Chondrocyte (in vitro differentiated cells): ENCODE measurements at regions not wholly inside any gene's neighbourhood (a gene's known extent, or its start where the extent isn't known, plus 50 kb on each side); places are given as distances from the start of the nearest gene placed in this dataset.
A peak's percentile ranks its signal among the peaks of the same experiment; 100 is the strongest.

Source experiments
- DNase-seq: peaks from one replicate; pipeline ENCODE4 v3.0.0; 2021; ENCODE audit warnings: mixed read lengths, low spot score
- H3K27ac Mint-ChIP-seq: one replicate; pipeline ENCODE4 v1.8.0; 2021; ENCODE audit warnings: mild to moderate bottlenecking, moderate library complexity, mixed read lengths; ENCODE audit not compliant: unreplicated experiment
- H3K27me3 Mint-ChIP-seq: 2 replicates; pipeline ENCODE4 v1.8.0; 2021; ENCODE audit warnings: low read depth, mixed read lengths
- H3K36me3 Mint-ChIP-seq: 2 replicates; pipeline ENCODE4 v1.8.0; 2021; ENCODE audit warnings: low read depth, mixed read lengths
- H3K4me1 Mint-ChIP-seq: 2 replicates; pipeline ENCODE4 v1.8.0; 2021; ENCODE audit warnings: low read depth, mild to moderate bottlenecking, mixed read lengths
- H3K4me3 Mint-ChIP-seq: one replicate; pipeline ENCODE4 v1.8.0; 2021; ENCODE audit warnings: mild to moderate bottlenecking, moderate library complexity, mixed read lengths; ENCODE audit not compliant: unreplicated experiment
- H3K9me3 Mint-ChIP-seq: 2 replicates; pipeline ENCODE4 v1.8.0; 2021; ENCODE audit warnings: low read depth, mixed read lengths
- TF ChIP-seq, protein P1 (sequence below): fragments of 200-600 bp; sonication (generic); IDR thresholded peaks from 2 replicates; pipeline ENCODE4 v1.5.0; 2021; ENCODE audit warnings: antibody characterized with exemption, mild to moderate bottlenecking, moderate library complexity

DNA sequence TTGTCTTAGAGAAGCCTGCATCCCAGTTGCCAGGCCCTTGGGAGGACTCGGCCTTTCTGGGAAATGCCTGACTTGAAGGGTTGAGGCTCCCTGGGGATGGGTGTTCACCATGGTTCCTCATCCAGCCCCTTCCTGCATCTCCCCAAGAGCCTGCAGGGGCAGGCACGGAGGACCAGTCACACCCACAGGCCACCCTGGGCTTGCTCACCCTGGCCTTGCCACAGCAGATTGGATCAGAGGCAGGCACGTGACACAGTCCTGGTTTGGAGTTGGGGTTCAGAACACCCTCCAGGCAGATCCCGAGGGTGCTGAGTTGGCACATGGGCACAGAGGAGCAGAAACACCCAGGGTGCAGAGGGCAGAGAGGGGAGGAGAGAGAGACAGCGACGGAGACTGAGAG is 286.1 kb downstream of the PBX3 start:
- Mint-ChIP-seq H3K4me3 (no peak overlapping the region), H3K27me3 (peaks cover 15% of the 10 kb centered on the region), H3K27ac (no peak overlapping the region), H3K9me3 (no peaks in the 10 kb centered on the region), H3K36me3 (no peaks in the 10 kb centered on the region), H3K4me1 (no peaks in the 10 kb centered on the region)
- TF ChIP-seq, protein P1, sequence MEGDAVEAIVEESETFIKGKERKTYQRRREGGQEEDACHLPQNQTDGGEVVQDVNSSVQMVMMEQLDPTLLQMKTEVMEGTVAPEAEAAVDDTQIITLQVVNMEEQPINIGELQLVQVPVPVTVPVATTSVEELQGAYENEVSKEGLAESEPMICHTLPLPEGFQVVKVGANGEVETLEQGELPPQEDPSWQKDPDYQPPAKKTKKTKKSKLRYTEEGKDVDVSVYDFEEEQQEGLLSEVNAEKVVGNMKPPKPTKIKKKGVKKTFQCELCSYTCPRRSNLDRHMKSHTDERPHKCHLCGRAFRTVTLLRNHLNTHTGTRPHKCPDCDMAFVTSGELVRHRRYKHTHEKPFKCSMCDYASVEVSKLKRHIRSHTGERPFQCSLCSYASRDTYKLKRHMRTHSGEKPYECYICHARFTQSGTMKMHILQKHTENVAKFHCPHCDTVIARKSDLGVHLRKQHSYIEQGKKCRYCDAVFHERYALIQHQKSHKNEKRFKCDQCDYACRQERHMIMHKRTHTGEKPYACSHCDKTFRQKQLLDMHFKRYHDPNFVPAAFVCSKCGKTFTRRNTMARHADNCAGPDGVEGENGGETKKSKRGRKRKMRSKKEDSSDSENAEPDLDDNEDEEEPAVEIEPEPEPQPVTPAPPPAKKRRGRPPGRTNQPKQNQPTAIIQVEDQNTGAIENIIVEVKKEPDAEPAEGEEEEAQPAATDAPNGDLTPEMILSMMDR = no peak
- peak; percentile 63 for DNase-seq

DNA sequence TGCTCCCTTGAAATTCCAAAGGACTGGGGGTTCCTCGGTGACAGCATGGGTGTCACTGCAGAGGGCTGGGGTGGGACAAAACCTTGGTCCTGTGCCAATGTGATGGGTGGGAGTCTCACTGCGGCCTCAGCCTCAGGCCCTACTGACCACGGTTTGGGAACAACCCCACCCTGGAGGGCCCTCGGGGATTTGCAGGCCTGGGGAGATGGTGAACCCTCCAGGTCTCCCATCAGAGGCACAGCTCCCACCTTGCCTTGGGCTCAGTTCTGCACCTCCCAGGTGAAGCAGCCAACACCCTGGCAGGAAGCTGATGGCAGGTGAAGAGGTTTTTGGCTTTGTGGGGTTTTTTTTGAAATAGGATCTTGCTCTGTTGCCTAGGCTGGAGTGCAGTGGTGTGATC is 286.8 kb downstream of the PBX3 start:
- Mint-ChIP-seq H3K9me3 (no peaks in the 10 kb centered on the region), H3K36me3 (no peaks in the 10 kb centered on the region), H3K27ac (no peak overlapping the region), H3K4me3 (no peak overlapping the region), H3K4me1 (no peaks in the 10 kb centered on the region), H3K27me3 (peaks cover 15% of the 10 kb centered on the region)
- peak; percentile 54 for DNase-seq
- TF ChIP-seq, protein P1 = no peak

DNA sequence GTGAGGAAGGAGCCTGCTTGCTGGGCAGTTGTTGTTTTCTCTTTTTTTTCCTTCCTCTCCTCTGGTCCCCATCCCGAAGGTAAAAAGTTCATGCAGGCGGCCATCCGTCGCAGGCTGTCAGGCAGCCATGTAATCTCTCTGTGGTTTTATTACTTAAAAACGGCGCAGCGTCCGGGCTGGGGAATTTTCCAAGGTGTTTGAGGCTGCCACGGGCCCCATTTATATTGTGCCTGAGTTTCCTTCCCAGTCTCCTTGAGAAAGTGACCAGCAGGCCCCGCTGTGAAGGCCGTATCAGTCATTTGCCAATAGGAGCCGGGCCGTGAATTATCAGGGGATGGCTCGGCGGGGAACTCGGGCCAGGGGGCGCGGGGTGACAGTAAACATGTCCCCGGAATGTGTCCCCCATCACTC is 289.7 kb downstream of the PBX3 start:
- peaks cover 5% of the 10 kb centered on the region for H3K9me3 Mint-ChIP-seq
- peaks cover under 1% of the 10 kb centered on the region for H3K36me3 Mint-ChIP-seq
- DNase-seq = peak; percentile 19
- H3K4me3 Mint-ChIP-seq = no peak overlapping the region
- H3K27me3 Mint-ChIP-seq = peaks cover 11% of the 10 kb centered on the region
- no peaks in the 10 kb centered on the region for H3K4me1 Mint-ChIP-seq
- TF ChIP-seq, protein P1 = no peak
- no peak overlapping the region for H3K27ac Mint-ChIP-seq

DNA sequence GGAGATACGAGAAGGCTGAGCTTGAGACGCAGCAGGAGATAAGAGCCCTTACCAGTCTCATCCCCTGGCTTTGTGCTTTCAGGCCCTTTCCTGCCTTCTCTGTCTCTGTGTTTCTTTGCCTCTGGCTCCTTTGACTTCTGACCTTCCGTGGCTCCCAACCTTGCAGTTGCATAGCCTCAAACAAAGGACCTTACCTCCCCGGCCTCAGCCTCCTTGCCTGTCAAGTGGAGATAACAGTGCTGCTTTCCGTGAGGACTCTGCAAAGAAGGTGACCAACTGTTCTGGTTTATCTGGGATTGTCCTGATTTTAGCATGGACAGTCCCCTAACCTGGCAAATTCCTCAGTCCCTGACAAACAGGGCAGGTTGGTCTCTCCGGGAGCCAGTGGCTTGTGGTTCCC is 287.8 kb upstream of the MVB12B start:
- DNase-seq = no peak
- Mint-ChIP-seq H3K4me3 (no peak overlapping the region), H3K4me1 (no peaks in the 10 kb centered on the region), H3K27me3 (peaks cover 17% of the 10 kb centered on the region), H3K9me3 (peaks cover 19% of the 10 kb centered on the region), H3K27ac (no peak overlapping the region), H3K36me3 (peaks cover 6% of the 10 kb centered on the region)
- TF ChIP-seq, protein P1 = no peak

DNA sequence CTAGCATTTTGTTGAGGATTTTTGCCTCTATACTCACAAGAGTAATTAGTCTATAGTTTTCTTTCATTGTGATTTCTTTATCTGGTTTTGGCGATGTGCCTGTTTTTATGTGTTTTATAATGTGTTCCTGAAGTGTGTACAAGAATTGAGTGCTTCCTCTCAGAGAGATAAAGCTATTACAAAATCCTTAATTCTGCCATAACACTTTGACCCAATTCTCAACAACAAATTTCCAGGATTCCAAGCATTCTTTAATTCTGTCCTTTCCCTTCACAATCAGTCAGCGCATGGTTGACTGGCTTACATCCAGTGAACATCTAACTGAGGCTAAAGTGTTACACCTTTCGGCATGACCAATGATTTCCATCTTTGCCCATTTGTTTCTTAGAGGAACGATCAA is 282.9 kb upstream of the MVB12B start:
- no peak for DNase-seq
- Mint-ChIP-seq H3K27me3 (peaks cover 20% of the 10 kb centered on the region), H3K27ac (no peak overlapping the region), H3K9me3 (peaks cover 25% of the 10 kb centered on the region), H3K4me3 (no peak overlapping the region), H3K4me1 (no peaks in the 10 kb centered on the region), H3K36me3 (peaks cover 10% of the 10 kb centered on the region)
- TF ChIP-seq, protein P1 = no peak
